Panc1 (cell line): ENCODE measurements at regions not wholly inside any gene's neighbourhood (a gene's known extent, or its start where the extent isn't known, plus 50 kb on each side); places are given as distances from the start of the nearest gene placed in this dataset.

Experiments
- CTCF ChIP-seq: fragments of 450-650 bp; IDR thresholded peaks from 2 replicates; pipeline ENCODE4 v1.5.1; 2017; ENCODE audit warnings: mild to moderate bottlenecking
- POLR2AphosphoS5 ChIP-seq: IDR thresholded peaks from 2 replicates; pipeline ENCODE4 v1.6.1; 2012; ENCODE audit warnings: mild to moderate bottlenecking, low read depth, low read length, moderate library complexity
- TF ChIP-seq, protein P1 (sequence below), 2 experiments: IDR thresholded peaks; 2 replicates each; pipeline ENCODE4 v1.6.1; 2011 to 2012; ENCODE audit warnings: low read depth in 2 of 2, control low read depth in 1 of 2, low read length in 1 of 2, mild to moderate bottlenecking in 1 of 2, moderate library complexity in 1 of 2; ENCODE audit not compliant: insufficient read depth in 1 of 2

GRCh38 chr12:98401427-98401826 is 114.0 kb upstream of the TMPO start:
- no peak for TF ChIP-seq POLR2AphosphoS5
- TF ChIP-seq CTCF: no peak
- TF ChIP-seq, protein P1, sequence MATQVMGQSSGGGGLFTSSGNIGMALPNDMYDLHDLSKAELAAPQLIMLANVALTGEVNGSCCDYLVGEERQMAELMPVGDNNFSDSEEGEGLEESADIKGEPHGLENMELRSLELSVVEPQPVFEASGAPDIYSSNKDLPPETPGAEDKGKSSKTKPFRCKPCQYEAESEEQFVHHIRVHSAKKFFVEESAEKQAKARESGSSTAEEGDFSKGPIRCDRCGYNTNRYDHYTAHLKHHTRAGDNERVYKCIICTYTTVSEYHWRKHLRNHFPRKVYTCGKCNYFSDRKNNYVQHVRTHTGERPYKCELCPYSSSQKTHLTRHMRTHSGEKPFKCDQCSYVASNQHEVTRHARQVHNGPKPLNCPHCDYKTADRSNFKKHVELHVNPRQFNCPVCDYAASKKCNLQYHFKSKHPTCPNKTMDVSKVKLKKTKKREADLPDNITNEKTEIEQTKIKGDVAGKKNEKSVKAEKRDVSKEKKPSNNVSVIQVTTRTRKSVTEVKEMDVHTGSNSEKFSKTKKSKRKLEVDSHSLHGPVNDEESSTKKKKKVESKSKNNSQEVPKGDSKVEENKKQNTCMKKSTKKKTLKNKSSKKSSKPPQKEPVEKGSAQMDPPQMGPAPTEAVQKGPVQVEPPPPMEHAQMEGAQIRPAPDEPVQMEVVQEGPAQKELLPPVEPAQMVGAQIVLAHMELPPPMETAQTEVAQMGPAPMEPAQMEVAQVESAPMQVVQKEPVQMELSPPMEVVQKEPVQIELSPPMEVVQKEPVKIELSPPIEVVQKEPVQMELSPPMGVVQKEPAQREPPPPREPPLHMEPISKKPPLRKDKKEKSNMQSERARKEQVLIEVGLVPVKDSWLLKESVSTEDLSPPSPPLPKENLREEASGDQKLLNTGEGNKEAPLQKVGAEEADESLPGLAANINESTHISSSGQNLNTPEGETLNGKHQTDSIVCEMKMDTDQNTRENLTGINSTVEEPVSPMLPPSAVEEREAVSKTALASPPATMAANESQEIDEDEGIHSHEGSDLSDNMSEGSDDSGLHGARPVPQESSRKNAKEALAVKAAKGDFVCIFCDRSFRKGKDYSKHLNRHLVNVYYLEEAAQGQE (IDR thresholded peaks at IDR 0.05; ENCODE audit: insufficient read depth in 1 of 2, low read depth in 2 of 2, low read length in 1 of 2): no peak
